Activated T-cell treated with anti-CD3 and anti-CD28 coated beads, Interleukin-2, amount 50 U/mL, for 48 hours (primary cell): ENCODE measurements at regions not wholly inside any gene's neighbourhood (a gene's known extent, or its start where the extent isn't known, plus 50 kb on each side); places are given as distances from the start of the nearest gene placed in this dataset.
"Not testable (repeated sequence)": the region's sequence is repeated elsewhere in the genome, so short reads cannot be mapped to it uniquely, and the experiment has no call there.

ENCODE experiments used
- DNase-seq, 2 experiments: peaks; one replicate each; pipeline ENCODE4 v3.0.0-alpha.2; 2020

DNA sequence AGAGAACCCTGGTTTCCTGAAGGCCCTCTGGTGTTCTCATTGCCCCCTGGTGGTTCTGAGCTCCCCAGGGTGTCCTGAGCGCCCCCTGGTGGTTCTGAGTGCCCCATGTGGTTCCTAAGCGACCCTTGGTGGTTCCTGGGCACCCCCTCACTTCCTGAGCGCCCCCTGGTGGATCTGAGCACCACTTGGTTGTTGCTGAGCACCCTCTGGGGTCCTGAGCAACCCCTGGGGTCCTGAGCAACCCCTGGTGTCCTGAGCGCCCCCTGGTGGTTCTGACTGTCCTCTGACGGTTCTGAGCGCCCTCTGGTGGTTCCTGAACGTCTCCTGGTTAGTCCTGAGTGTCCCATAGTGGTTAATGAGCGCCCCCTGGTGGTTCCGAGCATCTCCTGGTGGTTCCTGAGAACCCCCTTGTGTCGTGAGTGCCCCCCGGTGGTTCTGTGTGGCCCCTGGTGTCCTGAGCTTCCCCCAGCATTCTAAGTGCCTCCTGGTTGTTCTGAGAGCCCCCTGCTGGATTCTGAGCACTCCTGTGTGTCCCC lies 568.3 kb downstream of the TMEM121 start:
- DNase-seq = no peak

DNA sequence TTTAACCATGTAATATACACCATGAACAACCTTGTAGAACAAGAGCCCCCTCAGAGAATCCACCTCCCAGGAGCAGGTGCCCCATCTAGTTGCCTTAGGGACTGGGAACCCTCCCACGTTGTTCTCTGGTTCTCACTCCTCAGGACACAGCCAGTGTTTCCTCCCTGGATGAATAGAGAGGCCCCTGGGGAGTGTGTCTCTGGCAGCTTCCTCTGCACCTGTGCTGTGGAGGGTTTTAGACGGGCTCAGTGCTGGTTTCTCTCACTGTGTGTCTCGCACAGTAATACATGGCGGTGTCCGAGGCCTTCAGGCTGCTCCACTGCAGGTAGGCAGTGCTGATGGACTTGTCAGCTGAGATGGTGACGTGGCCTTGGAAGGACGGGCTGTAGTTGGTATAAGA lies 581.3 kb downstream of the TMEM121 start:
- no peak for DNase-seq

DNA sequence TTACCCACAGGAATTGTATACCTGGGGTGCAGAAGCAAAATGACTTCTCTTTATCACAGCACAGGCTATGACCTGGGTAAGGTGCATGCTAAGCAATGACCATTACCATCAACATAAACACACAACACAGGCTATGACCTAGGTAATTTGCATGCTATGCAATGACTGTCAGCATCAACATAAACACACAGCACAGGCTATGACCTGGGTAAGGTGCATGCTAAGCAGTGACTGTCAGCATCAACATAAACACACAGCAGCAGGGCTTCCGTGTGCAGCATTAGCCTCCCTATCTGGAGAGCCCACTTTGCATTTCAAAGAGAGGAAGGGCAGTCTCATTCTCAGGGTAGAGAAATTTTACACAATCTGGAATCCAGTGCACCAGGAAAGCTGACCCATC lies 583.0 kb downstream of the TMEM121 start:
- DNase-seq = no peak

DNA sequence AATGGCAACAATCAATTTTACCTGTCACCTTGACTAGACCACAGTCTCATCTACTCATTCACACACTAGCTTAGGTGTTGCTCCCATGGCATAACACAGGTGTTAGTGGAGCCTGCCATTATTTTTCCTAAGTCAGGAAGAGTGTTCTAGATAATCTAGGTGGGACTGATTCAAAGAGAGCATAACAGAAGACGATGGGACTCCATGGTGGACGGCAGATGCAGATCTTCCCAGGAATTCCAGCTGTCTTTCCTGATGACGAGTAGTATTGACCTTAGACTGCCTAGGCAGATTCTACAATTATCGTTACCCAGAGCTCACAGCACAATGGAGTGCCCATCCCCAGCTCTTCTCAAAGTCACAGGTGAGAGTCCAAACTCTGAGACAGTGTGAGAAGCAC lies 589.0 kb downstream of the TMEM121 start:
- DNase-seq = no peak

DNA sequence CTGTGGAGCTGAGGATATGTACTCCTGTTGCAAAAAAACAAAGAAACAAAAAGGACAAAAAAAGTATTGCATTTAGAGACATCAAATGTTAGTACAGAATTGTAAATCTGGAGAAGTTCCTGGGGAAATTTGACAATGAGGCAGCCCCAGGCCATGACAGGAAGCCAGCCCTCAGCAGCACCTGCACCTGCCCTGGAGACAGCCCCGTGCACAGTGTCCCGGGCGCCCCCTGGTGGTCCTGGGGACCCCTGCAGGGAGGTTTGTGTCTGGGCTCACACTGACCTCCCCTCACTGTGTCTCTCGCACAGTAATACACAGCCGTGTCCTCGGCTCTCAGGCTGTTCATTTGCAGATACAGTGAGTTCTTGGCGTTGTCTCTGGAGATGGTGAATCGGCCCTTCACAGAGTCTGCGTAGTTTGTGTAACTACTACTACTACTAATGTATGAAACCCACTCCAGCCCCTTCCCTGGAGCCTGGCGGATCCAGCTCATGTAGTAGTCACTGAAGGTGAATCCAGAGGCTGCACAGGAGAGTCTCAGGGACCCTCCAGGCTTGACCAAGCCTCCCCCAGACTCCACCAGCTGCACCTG lies 590.1 kb downstream of the TMEM121 start:
- peak; percentile 59 to 69 for DNase-seq

DNA sequence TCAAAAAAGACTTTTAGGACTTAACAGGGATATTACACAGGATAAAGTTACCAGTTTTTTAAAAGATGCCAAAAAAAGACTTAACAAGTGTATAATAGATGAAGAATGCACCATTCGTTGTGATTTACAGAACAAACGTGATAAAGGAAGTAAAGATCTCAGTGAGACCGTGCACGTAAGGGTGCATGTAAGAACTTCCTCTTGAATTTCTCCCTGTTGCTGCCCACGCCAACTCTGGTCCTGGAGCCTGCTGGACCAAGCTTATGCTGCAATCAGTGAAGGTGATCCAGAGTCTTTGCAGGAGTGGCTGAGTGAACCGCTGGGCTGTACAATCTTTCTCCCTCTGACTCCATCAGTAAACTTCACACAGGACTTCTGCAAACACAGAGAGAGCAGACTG lies 593.7 kb downstream of the TMEM121 start:
- no peak for DNase-seq

DNA sequence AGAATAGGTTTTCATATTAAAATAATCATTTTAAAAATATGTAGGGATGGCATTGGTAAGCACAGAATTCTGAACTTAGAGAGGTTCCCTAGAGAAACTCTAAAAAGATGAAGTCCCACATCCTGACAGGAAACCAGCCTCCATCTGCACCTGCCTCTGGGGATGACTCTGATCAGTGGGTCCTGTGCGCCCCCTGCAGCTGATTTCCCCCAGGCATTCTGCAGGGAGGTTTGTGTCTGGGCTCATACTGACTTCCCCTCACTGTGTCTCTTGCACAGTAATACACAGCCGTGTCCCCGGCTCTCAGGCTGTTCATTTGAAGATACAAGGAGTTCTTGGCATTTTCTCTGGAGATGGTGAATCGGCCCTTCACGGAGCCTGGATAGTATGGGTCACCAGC lies 602.9 kb downstream of the TMEM121 start:
- no peak for DNase-seq

DNA sequence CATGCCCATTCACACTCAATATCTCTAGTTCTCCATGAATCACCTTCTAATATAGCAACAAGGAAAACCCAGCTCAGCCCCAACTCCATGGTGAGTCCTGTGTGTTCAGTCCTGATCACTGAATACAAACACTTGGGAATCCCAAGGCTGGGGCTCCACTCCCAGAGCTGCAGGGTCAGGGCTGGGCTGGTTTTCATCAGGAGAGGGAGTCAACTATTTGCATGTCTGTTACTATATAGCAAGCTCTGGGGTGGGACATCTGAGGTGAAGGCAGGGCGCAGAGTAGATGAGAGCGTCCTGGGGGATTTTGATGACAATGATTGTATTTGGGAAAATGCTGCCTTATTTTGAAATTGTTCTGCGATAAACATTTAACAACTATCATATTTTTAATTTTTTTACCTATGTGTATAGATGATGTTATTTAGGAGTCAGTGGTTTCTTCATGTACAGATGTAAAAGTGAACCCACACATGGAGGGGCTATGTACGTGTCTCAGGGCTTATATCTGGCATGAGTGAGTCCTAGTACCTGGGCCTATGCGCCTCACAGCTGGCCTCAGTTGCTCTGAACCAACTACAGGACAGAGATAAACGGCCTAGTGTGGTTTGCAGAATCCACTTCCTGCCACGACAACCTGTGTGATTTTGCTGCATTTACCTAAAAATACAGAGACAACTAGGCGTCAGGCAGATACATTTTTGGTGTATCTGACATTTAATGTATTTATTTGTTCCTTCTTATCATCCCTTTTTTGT lies 603.7 kb downstream of the TMEM121 start:
- not testable (repeated sequence) for DNase-seq

DNA sequence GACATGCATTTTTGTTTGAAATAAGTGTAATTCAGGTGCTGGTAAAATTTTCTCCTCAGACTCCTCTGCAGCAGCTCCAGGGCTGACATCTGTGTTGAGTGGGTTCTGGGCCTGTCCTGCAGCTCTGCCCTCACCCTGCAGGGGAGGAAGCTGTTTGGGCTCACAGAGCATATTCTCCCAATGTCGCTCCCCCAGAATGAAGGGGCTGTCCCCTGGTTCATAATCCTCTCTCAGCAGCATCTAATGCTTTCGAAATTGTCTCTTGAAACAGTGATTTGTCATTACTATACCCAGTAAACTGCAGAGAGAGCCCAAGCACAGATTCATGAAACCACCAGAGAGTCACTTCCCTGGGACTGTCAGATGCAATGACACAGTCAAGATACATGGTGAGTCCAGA lies 606.7 kb downstream of the TMEM121 start:
- DNase-seq = peak; percentile 58 to 64

DNA sequence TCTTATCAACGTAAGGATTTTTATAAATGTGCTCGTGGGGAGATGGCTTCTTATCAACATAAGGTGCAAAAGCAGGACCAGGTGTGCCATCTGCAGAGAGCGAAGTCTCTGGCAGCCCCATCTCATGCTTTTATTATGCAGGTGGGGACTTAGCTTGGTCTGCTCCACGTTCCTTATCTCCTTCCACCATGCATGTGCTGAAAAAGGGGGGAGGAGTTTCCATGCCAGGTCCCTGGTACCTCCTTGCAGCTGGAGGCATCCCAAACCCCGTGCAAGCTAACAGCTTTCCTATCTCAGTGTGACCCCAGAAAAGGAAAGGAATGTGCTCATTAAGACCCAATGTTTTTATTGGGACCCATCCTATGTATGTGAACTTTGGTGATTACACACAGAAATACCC lies 608.5 kb downstream of the TMEM121 start:
- DNase-seq = no peak

DNA sequence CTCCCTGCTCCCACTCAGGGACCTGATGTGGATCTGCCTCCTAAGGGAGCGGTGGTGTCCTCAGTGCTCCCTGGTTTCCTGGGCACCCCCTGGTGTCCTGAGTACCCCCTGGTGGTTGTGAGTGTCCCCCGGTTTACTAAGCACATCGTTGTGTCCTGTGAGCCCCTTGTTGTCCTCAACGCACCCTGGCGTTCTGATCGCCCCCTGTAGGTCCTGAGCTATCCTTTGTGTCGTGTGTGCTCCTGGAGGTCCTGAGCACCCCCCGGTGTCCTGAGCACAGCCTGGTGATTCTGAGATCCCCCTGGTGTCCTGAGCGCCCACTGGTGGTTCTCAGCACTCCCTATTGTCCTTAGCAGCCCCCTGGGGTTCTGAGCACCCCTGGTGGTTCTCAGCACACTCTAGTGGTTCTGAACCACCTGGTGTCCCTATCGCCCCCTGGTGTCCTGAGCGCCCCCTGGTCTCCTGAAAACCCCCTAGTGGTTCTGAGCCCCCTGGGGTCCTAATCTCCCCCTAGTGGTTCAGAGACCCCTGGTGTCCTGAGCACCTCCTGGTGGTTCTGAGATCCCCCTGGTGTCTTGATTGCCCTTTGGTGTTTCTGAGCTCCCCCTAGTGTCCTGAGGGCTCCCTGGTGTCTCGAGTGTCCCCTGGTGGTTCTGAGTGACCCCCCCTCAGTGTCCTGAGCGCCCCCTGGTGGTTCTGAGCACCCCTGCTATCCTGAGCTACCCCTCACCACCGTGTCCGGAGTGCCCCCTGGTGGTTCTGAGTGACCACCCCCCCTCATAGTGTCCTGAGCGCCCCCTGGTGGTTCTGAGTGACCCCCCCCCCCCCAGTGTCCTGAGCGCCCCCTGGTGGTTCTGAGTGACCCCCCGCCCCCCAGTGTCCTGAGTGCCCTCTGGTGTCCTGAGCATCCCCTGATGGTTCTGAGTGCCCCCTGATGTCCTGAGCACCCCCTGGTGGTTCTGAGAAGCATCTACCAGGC lies 615.1 kb downstream of the TMEM121 start:
- DNase-seq = peak; percentile 77 to 84

DNA sequence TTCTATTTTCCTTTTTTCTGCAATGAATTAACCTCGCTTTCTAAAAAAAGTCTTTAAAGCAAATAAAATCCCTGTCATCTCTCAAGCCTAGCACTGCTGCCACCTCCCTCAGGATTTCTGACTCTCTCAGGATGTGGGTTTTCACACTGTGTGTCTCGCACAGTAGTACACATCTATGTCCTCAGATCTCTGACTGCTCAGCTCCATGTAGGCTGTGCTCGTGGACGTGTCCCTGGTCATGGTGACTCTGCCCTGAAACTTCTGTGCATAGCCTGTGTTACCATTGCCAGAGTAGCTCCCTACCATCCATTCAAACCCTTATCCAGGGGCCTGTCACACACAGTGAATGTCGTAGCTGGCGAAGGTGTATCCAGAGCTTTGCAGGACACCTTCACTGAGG lies 619.3 kb downstream of the TMEM121 start:
- DNase-seq = peak in 1 of 2 experiments; percentile 52

DNA sequence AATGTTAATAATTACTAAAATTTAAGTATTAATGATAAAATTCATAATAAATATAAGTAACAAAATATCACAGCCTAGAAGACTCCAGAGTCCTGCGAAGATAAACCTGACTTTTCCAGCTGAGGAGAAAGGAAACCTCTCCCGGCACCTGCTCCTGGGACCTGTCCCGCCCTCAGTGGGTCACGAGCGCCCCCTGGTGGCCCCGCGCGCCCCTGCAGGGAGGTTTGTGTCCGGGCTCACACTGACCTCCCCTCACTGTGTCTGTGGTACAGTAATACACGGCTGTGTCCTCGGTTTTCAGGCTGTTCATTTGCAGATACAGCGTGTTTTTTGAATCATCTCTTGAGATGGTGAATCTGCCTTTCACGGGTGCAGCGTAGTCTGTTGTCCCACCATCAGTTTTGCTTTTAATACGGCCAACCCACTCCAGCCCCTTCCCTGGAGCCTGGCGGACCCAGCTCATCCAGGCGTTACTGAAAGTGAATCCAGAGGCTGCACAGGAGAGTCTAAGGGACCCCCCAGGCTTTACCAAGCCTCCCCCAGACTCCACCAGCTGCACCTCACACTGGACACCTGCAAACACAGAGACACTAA lies 627.1 kb downstream of the TMEM121 start:
- DNase-seq = peak; percentile 91 to 95

DNA sequence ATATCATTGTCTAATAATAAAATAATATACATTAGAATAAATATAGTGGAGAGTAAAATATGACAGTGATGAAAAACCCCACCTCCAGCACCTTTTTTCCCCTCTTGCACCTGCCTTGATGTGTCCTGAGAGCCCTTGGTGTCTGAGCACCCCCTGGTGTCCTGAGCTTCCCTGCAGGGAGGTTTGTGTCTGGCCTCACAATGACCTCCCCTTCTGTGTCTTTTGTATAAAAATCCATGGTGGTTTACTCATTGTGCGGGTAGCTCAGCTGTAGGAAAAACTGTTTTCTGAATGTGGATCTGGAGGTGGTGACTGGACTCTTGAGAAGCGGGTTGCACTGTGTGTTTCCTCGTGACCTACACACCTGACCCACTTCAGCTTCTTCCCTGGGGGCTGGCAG lies 636.9 kb downstream of the TMEM121 start:
- DNase-seq = no peak

DNA sequence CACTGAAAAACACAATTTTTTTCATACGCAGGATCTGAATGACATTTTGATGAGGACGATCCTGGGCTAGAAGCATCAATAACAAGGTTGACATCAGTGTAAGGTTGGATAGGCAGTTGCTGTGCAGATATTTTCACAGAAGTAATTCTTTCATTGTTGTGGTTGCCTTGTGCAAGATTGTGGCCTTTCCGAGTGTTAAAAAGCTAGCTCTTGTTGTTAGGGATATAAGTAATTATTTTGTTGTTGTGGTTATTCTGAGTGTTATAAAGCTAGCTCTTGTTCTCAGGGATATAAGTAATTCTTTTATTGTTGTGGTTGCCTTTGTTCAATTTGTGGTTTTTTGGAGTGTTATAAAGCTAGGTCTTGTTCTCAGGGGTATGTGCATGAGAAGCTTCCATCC lies 637.4 kb downstream of the TMEM121 start:
- not testable (repeated sequence) for DNase-seq

DNA sequence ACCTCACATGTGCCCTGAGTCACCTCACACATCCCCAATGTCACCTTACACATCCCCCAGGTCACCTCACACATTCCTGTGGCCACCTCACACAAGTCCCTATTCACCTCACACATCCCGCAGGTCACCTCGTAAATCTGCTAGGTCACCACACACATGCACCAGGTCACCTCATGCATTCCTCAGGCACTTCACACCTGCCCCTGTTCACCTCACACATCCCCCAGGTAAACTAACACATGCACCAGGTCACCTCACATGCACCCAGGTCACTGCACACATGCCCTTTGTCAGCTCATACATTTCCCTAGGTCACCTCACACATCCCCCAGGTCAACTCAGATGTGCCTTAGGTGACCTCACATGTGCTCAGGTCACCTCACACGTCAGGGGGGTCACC lies 639.8 kb downstream of the TMEM121 start:
- DNase-seq = no peak

DNA sequence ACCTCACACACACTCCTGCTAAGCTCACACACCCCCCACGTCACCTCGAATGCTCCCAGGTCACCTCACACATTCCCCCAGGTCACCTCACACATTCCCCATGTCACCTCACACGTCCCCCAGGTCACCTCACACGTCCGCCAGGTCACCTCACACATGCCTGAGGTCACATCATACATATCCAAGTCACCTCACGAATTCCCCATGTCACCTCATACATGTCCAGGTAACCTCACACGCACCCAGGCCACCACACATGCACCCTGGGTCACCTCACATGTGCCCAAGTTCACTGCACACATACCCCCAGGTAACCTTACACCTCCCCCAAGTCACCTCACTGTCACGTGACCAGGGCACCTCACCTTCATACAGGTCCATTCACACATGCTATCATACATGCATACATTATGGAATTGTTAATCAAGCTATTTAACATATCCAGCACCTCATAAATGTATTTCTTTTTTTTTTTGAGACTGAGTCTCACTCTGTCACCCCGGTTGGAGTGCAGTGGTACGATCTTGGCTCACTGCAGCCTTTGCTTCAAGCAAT lies 640.3 kb downstream of the TMEM121 start:
- DNase-seq = no peak

DNA sequence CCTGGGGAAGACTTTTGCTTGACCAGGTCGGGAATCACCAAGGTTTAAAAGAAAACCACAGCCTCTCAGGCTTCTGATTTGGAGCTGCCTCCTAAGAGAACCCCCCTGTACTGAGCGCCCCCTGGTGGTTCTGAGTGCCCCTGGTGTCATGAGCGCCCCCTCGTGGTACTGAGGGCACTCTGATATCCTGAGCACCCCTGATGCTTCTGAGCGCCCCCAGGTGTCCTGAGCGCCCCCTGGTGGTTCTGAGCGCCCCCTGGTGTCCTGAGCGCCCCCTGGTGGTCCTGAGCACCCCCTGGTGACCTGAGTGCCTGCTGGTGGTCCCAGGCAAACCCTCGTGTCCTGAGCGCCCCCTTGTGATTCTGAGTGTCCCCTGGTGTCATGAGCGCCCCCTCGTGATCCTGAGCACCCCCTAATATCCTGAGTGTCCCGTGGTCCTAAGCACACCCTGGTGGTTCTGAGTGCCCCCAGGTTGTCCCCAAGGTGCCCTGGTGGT lies 643.8 kb downstream of the TMEM121 start:
- peak; percentile 90 to 93 for DNase-seq

DNA sequence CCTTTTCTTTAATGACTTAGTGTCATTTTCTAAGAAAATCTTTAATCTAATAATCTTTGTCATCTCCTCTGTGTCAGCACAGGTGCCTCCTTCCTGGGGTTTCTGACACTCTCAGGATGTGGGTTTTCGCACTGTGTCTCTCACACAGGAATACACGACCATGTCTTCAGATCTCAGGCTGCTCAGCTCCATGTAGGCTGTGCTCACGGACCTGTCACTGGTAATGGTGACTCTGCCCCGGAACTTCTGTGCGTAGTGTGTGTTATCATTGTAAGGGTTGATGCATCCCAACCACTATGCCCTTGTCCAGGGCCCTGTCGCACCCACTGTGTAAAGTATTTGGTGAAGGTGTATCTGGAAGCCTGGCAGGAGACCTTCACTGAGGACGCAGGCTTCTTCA lies 647.8 kb downstream of the TMEM121 start:
- peak; percentile 63 to 68 for DNase-seq

DNA sequence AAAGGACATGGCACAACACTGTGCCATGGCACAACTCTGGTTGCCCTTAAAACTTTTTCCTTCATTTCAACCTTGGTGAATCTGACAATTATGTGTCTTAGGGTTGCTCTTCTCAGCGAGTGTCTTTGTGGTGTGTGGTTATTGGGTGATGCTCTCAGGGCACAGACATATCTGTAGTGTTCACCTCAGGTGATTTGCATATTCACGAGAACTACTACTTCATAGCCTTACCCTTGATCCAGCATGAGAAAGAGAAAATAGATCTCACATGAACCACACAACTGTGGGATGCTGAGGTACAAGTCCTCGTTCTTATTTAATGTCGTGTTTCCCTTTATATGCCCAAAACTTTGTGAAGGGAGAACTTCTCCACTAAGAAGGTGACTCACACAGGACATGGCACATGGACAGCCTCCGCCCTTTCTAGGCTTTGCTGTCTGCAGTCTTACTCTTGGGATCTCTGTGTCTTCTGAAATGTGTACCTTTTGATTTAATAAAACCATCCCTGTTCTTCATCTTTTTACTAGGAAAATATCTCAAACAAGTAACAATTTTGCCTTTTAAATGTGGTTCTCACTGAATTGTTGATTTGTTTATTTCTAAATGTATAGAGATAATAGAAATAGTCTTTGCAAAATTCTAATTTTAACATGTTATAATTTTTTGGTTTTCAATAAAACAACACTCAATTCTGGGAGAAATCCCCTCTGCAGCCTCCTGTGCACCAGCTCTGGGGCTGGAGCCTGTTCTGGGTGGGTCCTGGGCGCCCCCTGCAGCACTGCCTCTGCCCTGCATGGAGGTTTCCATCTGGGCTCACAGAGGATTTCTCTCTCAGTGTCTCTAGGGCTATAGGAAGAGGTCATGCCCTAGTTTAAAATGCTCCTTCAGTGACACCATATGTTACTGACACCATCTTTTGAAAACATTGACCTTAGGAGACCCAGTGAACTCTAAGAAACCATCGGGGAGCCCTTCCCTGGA lies 651.2 kb downstream of the TMEM121 start:
- DNase-seq = not testable (repeated sequence)

DNA sequence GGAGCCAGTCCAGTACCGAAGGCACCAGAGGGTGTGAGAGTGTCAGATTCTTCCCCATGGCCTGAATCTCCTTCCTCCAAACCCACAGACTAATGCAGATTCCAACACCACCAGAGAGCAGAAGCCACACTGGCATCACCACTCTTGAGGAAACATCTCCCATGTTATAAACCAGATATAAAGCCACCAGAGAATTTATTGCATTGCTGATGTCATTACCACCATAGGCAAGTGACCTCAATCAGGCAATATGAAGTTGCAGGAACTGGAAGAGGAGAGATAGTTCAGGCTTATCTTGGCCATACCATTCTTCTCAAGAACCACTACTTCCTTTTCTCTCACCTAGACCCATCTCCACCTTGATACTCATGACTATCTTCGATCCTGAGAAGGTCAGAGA lies 653.4 kb downstream of the TMEM121 start:
- no peak for DNase-seq
